Hepatocyte (in vitro differentiated cells): ENCODE measurements at regions not wholly inside any gene's neighbourhood (a gene's known extent, or its start where the extent isn't known, plus 50 kb on each side); places are given as distances from the start of the nearest gene placed in this dataset.

Experiments used
- DNase-seq: peaks from one replicate; pipeline ENCODE4 v3.0.0-alpha.2; 2016; ENCODE audit warnings: low spot score
- H2AFZ ChIP-seq: fragments of 200-600 bp; sonication (generic); 2 replicates; pipeline ENCODE4 v1.6.0; 2016; ENCODE audit warnings: antibody characterized with exemption, mild to moderate bottlenecking
- H3K27ac ChIP-seq: fragments of 200-600 bp; sonication (generic); 2 replicates; pipeline ENCODE4 v1.5.1; 2016; ENCODE audit warnings: mild to moderate bottlenecking
- H3K27me3 ChIP-seq: fragments of 200-600 bp; sonication (generic); 2 replicates; pipeline ENCODE4 v1.6.1; 2016
- H3K36me3 ChIP-seq: fragments of 200-600 bp; sonication (generic); replicated peaks from 2 replicates; pipeline ENCODE4 v1.5.1; 2016; ENCODE audit warnings: low read depth; ENCODE audit not compliant: insufficient read depth
- H3K4me1 ChIP-seq: fragments of 200-600 bp; sonication (generic); 2 replicates; pipeline ENCODE4 v1.5.1; 2016; ENCODE audit warnings: mild to moderate bottlenecking, moderate library complexity; ENCODE audit not compliant: insufficient read depth
- H3K4me2 ChIP-seq: fragments of 200-600 bp; sonication (generic); 2 replicates; pipeline ENCODE4 v1.6.0; 2016
- H3K4me3 ChIP-seq: fragments of 200-600 bp; sonication (generic); 2 replicates; pipeline ENCODE4 v1.5.1; 2016; ENCODE audit warnings: mild to moderate bottlenecking
- H3K79me2 ChIP-seq: fragments of 200-600 bp; sonication (generic); 2 replicates; pipeline ENCODE4 v1.6.0; 2017; ENCODE audit warnings: mild to moderate bottlenecking
- H3K9me2 ChIP-seq: fragments of 200-600 bp; sonication (generic); replicated peaks from 2 replicates; pipeline ENCODE4 v1.6.0; 2017; ENCODE audit warnings: mild to moderate bottlenecking; ENCODE audit not compliant: insufficient read depth
- H3K9me3 ChIP-seq: fragments of 200-600 bp; sonication (generic); 2 replicates; pipeline ENCODE4 v1.5.1; 2016; ENCODE audit warnings: low read depth, mild to moderate bottlenecking
- H4K20me1 ChIP-seq: fragments of 200-600 bp; sonication (generic); 2 replicates; pipeline ENCODE4 v1.6.0; 2016; ENCODE audit warnings: mild to moderate bottlenecking; ENCODE audit not compliant: insufficient read depth, poor library complexity, severe bottlenecking
- EZH2 ChIP-seq: fragments of 200-600 bp; sonication (generic); IDR thresholded peaks from 2 replicates; pipeline ENCODE4 v1.6.1; 2016; ENCODE audit warnings: antibody characterized with exemption, mild to moderate bottlenecking, borderline replicate concordance
- EZH2phosphoT487 ChIP-seq: fragments of 200-600 bp; sonication (generic); IDR thresholded peaks from one replicate; pipeline ENCODE4 v1.6.1; 2018; ENCODE audit warnings: antibody characterized with exemption, mild to moderate bottlenecking, low read depth, moderate library complexity; ENCODE audit not compliant: unreplicated experiment, severe bottlenecking
- WGBS: methylation state at CpG from one replicate; pipeline ENCODE4 v1.1.6; 2016; ENCODE audit warnings: low lambda C conversion rate; ENCODE audit errors: missing lambda C conversion rate; 5-methylcytosine and 5-hydroxymethylcytosine counted together
- TF ChIP-seq, protein P1 (sequence below): fragments of 200-600 bp; sonication (generic); IDR thresholded peaks from 2 replicates; pipeline ENCODE4 v1.5.1; 2016; ENCODE audit warnings: antibody characterized with exemption, mild to moderate bottlenecking; ENCODE audit not compliant: poor library complexity

DNA sequence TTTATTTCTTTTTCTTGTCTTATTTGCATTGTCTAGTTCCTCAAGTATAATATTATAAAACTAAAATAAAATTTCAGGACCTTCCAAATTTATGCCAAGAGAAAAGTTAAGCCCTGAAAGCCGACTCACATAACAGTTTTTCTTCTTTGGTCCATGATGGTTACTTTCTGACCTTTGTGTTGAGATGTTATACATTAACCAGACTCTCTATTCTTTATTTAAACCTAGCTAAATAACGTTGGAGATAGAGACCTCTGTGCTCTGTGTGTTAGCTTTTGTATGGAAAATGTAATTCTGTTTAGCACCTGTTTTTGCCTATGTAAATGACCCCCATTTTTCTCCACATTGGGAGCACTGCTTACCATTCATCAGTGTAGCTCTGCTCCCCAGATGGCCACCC lies 352.4 kb downstream of the CD109 start:
- no peaks in the 10 kb centered on the region for H3K9me3 ChIP-seq
- H3K4me2 ChIP-seq, result no peak overlapping the region
- no peaks in the 10 kb centered on the region for H3K36me3 ChIP-seq
- no peaks in the 10 kb centered on the region for H4K20me1 ChIP-seq
- no peaks in the 10 kb centered on the region for H3K27me3 ChIP-seq
- no peak for DNase-seq
- no peak for TF ChIP-seq EZH2phosphoT487
- TF ChIP-seq EZH2, result no peak
- TF ChIP-seq, protein P1, sequence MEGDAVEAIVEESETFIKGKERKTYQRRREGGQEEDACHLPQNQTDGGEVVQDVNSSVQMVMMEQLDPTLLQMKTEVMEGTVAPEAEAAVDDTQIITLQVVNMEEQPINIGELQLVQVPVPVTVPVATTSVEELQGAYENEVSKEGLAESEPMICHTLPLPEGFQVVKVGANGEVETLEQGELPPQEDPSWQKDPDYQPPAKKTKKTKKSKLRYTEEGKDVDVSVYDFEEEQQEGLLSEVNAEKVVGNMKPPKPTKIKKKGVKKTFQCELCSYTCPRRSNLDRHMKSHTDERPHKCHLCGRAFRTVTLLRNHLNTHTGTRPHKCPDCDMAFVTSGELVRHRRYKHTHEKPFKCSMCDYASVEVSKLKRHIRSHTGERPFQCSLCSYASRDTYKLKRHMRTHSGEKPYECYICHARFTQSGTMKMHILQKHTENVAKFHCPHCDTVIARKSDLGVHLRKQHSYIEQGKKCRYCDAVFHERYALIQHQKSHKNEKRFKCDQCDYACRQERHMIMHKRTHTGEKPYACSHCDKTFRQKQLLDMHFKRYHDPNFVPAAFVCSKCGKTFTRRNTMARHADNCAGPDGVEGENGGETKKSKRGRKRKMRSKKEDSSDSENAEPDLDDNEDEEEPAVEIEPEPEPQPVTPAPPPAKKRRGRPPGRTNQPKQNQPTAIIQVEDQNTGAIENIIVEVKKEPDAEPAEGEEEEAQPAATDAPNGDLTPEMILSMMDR, result no peak
- H3K79me2 ChIP-seq, result no peaks in the 10 kb centered on the region
- WGBS, result 32% methylated on average over 2 of the region's 2 CpGs
- no peak overlapping the region for H3K4me3 ChIP-seq
- peaks cover 5% of the 10 kb centered on the region for H3K4me1 ChIP-seq
- H3K9me2 ChIP-seq, result no peaks in the 10 kb centered on the region
- no peak overlapping the region for H3K27ac ChIP-seq
- no peak overlapping the region for H2AFZ ChIP-seq

DNA sequence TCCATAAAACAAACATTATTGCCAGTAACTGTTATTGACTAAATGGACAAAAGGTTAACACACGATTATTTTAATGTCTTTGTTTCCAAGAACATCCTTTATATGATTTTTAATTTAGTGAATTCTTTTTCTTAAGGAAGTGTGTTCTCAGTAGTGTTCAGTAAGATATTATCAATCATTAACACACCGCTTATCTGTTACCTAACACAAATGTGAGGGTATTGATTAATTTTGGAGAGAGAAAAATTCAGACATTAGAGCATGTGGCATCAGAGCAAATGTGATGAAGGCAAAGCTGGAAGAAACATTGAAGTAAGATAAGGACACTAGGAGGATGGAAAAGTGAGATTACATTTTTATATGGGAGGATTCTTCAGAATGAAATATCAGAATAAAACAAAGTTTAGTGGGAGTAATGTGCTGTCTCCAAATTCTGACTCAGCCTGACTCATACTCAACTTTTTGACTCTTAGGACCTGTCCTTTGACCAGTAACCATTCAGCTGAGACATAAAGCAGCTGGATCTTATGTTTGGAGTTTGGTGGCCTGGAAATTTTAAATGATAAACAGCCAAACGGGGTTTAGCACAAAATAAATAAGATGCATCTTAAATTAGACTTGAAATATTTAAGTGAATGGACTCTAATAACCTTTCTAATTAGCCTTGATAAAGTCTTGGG lies 348.6 kb downstream of the CD109 start:
- Histone ChIP-seq H4K20me1 (no peaks in the 10 kb centered on the region), H3K27ac (no peak overlapping the region), H3K79me2 (no peaks in the 10 kb centered on the region), H3K9me2 (no peaks in the 10 kb centered on the region), H2AFZ (no peak overlapping the region), H3K4me3 (no peak overlapping the region), H3K4me2 (no peak overlapping the region), H3K9me3 (no peaks in the 10 kb centered on the region), H3K27me3 (no peaks in the 10 kb centered on the region), H3K36me3 (no peaks in the 10 kb centered on the region), H3K4me1 (peaks cover 5% of the 10 kb centered on the region)
- no peak for DNase-seq
- 66% methylated on average over 3 of the region's 3 CpGs for WGBS
- TF ChIP-seq EZH2, result no peak
- no peak for TF ChIP-seq EZH2phosphoT487
- TF ChIP-seq, protein P1, result no peak

DNA sequence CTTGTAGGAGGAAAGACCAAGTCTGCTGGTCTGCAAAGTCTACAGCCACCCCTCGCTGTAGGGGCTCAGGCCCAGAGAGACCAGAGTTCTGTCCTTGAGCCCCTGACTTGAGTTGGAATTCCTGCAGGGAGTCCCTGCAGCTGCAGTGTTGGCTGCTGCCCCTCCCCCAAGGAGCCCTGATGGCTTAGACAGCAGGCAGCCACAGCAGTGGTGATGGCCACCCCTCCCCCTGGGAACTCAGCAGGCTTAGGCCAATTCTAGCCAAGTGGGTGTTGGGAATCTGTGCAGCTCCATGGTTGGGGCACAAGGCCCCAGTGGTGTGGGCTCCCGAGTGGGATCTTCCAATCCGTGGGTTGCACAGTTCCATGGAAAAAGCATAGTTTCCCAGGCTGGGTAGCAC lies 345.4 kb downstream of the CD109 start:
- WGBS, result 88% methylated on average over 3 of the region's 3 CpGs
- TF ChIP-seq EZH2phosphoT487 (no peak), EZH2 (no peak)
- TF ChIP-seq, protein P1, result no peak
- peaks cover 5% of the 10 kb centered on the region for H3K4me1 ChIP-seq
- no peak overlapping the region for H3K4me2 ChIP-seq
- no peaks in the 10 kb centered on the region for H3K36me3 ChIP-seq
- no peak overlapping the region for H3K27ac ChIP-seq
- no peak for DNase-seq
- H3K27me3 ChIP-seq, result no peaks in the 10 kb centered on the region
- no peaks in the 10 kb centered on the region for H3K9me2 ChIP-seq
- H3K9me3 ChIP-seq, result no peaks in the 10 kb centered on the region
- no peak overlapping the region for H2AFZ ChIP-seq
- H4K20me1 ChIP-seq, result no peaks in the 10 kb centered on the region
- no peak overlapping the region for H3K4me3 ChIP-seq
- H3K79me2 ChIP-seq, result no peaks in the 10 kb centered on the region

DNA sequence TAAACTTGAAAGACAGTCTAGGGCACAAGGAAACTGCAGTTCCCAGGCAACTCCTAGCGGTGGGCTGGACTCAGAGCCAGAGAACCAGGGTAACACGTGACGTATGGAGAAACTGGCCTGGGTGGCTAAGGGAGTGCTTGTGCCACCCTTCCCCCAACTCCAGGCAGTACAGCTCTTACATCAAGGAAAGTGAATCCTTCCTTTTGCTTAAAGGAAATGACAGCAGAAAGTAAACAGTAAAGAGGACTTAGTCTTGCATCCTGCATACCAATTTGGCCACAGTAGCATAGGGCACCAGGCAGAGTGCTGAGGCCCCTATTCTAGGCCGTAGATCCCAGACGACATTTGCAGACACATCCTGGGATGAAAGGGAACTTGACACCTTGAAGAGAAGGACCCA lies 322.8 kb downstream of the CD109 start:
- no peaks in the 10 kb centered on the region for H4K20me1 ChIP-seq
- H3K27me3 ChIP-seq, result no peaks in the 10 kb centered on the region
- DNase-seq, result no peak
- H3K9me2 ChIP-seq, result no peaks in the 10 kb centered on the region
- H3K9me3 ChIP-seq, result no peaks in the 10 kb centered on the region
- no peaks in the 10 kb centered on the region for H3K4me1 ChIP-seq
- no peak overlapping the region for H3K27ac ChIP-seq
- no peaks in the 10 kb centered on the region for H3K36me3 ChIP-seq
- H3K79me2 ChIP-seq, result no peaks in the 10 kb centered on the region
- H2AFZ ChIP-seq, result no peak overlapping the region
- no peak overlapping the region for H3K4me3 ChIP-seq
- WGBS, result 87% methylated on average over 5 of the region's 5 CpGs
- TF ChIP-seq EZH2phosphoT487, result no peak
- TF ChIP-seq EZH2, result no peak
- TF ChIP-seq, protein P1, result no peak
- no peak overlapping the region for H3K4me2 ChIP-seq
